ENCODE measurements at regions not wholly inside any gene's neighbourhood (a gene's known extent, or its start where the extent isn't known, plus 50 kb on each side); places are given as distances from the start of the nearest gene placed in this dataset.

- Histone ChIP-seq H3K4me2 (ENCODE audit: low read depth, low read length) (no peak overlapping the region), H3K4me3 (replicated peaks in 1 of 3; ENCODE audit: insufficient read depth in 1 of 3, low read depth in 2 of 3, low read length in 3 of 3) (no peak overlapping the region), H4K20me1 (ENCODE audit: insufficient read depth, low read length) (no peaks in the 10 kb centered on the region), H3K9ac (ENCODE audit: insufficient read depth, low read depth, low read length) (no peak overlapping the region), H3K4me1 (ENCODE audit: insufficient read depth, low read length) (no peaks in the 10 kb centered on the region), H3K27ac (ENCODE audit: extremely low read length, insufficient read depth, low read length) (no peak overlapping the region), H3K79me2 (ENCODE audit: insufficient read depth, low read length) (no peaks in the 10 kb centered on the region), H3K9me3 (ENCODE audit: low read length) (peaks cover 7% of the 10 kb centered on the region), H3K36me3 (replicated peaks in 1 of 2; ENCODE audit: control insufficient read depth in 1 of 2, insufficient read depth in 2 of 2, low read length in 2 of 2) (no peaks in the 10 kb centered on the region), H3K27me3 (ENCODE audit: control insufficient read depth in 1 of 2, insufficient read depth in 2 of 2, low read length in 2 of 2) (no peaks in the 10 kb centered on the region), H2AFZ (ENCODE audit: low read length) (no peak overlapping the region)
- ChIA-PET POLR2A (no interaction called here), CTCF (ENCODE audit: low intra/inter-chr PET ratio, low total read pairs) (no interaction called here)
- TF ChIP-seq ZNF672 (CRISPR knock-in tag; IDR thresholded peaks at IDR 0.05) (no peak), ZNF557 (CRISPR knock-in tag; IDR thresholded peaks at IDR 0.05) (no peak), HOXA7 (CRISPR knock-in tag; IDR thresholded peaks at IDR 0.05) (no peak), EEA1 (CRISPR knock-in tag; IDR thresholded peaks at IDR 0.05; ENCODE audit: borderline replicate concordance) (no peak), HOXA3 (CRISPR knock-in tag; IDR thresholded peaks at IDR 0.05) (no peak)
- intact Hi-C loops (cut with micrococcal nuclease; ENCODE audit: unreplicated experiment) = no loop called here
- 18% methylated on average over 3 of the region's 3 CpGs for WGBS (ENCODE audit: low lambda C conversion rate)
- in situ Hi-C loops (cut with HindIII; ENCODE audit: extremely low pct_ligation_motif_present, low pct_unique_long_range_greater_than_20kb) = no loop called here
- DNase-seq (ENCODE audit: low spot score) (no peak), ATAC-seq (no peak), FAIRE-seq (no peak)
- no TSS peak for BruUV-seq (replicated peaks)
These were observed 344.4 kb upstream of the ASIC2 start for GRCh38 chr17:33637534-33637933.

GRCh38 chr17:33639103-33639880, 346.2 kb upstream of the ASIC2 start:
- CTCF ChIA-PET (ENCODE audit: low intra/inter-chr PET ratio, low total read pairs) = no interaction called here
- TF ChIP-seq ZNF891 (CRISPR knock-in tag; IDR thresholded peaks at IDR 0.05) (no peak), ZNF652 (CRISPR knock-in tag; IDR thresholded peaks at IDR 0.05; ENCODE audit: borderline replicate concordance, low read depth) (no peak), ZNF678 (CRISPR knock-in tag; IDR thresholded peaks at IDR 0.05) (no peak), SRSF1 (optimal IDR thresholded peaks at IDR 0.05; ENCODE audit: low read depth, low read length) (no peak), NFE2 (CRISPR knock-in tag; IDR thresholded peaks at IDR 0.05) (no peak), ZNF138 (CRISPR knock-in tag; IDR thresholded peaks at IDR 0.05; ENCODE audit: low read depth) (no peak), KDM2A (CRISPR knock-in tag; IDR thresholded peaks at IDR 0.05; ENCODE audit: borderline replicate concordance, low read depth) (no peak), POLR2AphosphoS5 (IDR thresholded peaks at IDR 0.05; ENCODE audit: low read depth, low read length) (no peak), BCL6 (CRISPR knock-in tag; IDR thresholded peaks at IDR 0.05) (no peak), JARID2 (CRISPR knock-in tag; IDR thresholded peaks at IDR 0.05; ENCODE audit: insufficient replicate concordance) (no peak), BHLHE40 (IDR thresholded peaks at IDR 0.05; ENCODE audit: low read length) (no peak), ZNF3 (CRISPR knock-in tag; IDR thresholded peaks at IDR 0.05) (no peak), NFIC (IDR thresholded peaks at IDR 0.05; ENCODE audit: low read length) (no peak), ELF4 (CRISPR knock-in tag; IDR thresholded peaks at IDR 0.05; ENCODE audit: borderline replicate concordance) (no peak)
- POLR2A ChIA-PET = no interaction called here
- Histone ChIP-seq H3K79me2 (ENCODE audit: insufficient read depth, low read length) (no peaks in the 10 kb centered on the region), H3K4me3 (replicated peaks in 1 of 3; ENCODE audit: insufficient read depth in 1 of 3, low read depth in 2 of 3, low read length in 3 of 3) (no peak overlapping the region), H3K9me3 (ENCODE audit: low read length) (peaks cover 7% of the 10 kb centered on the region), H3K9ac (ENCODE audit: insufficient read depth, low read depth, low read length) (no peak overlapping the region), H3K36me3 (replicated peaks in 1 of 2; ENCODE audit: control insufficient read depth in 1 of 2, insufficient read depth in 2 of 2, low read length in 2 of 2) (no peaks in the 10 kb centered on the region), H2AFZ (ENCODE audit: low read length) (no peak overlapping the region), H3K4me2 (ENCODE audit: low read depth, low read length) (no peak overlapping the region), H3K27ac (ENCODE audit: extremely low read length, insufficient read depth, low read length) (no peak overlapping the region), H3K27me3 (ENCODE audit: control insufficient read depth in 1 of 2, insufficient read depth in 2 of 2, low read length in 2 of 2) (no peaks in the 10 kb centered on the region; a peak in 1 of 5 replicates), H4K20me1 (ENCODE audit: insufficient read depth, low read length) (no peaks in the 10 kb centered on the region), H3K4me1 (ENCODE audit: insufficient read depth, low read length) (no peaks in the 10 kb centered on the region)
- intact Hi-C loops (cut with micrococcal nuclease; ENCODE audit: unreplicated experiment) = no loop called here
- WGBS (ENCODE audit: low lambda C conversion rate) = 6% methylated on average over 6 of the region's 6 CpGs
- in situ Hi-C loops (cut with HindIII; ENCODE audit: extremely low pct_ligation_motif_present, low pct_unique_long_range_greater_than_20kb) = no loop called here
- BruUV-seq (replicated peaks) = no TSS peak
- no peak for ATAC-seq
- no peak for DNase-seq (ENCODE audit: low spot score)
- FAIRE-seq = no peak

Data from HepG2 (cell line).